ENCODE measurements at regions not wholly inside any gene's neighbourhood (a gene's known extent, or its start where the extent isn't known, plus 50 kb on each side); places are given as distances from the start of the nearest gene placed in this dataset.

GRCh38 chr6:150684161-150684560, 84.5 kb downstream of the PLEKHG1 start:
- TF ChIP-seq BHLHE40 (IDR thresholded peaks at IDR 0.05; ENCODE audit: borderline replicate concordance), result no peak
- no peak for TF ChIP-seq SP1 (IDR thresholded peaks at IDR 0.05)
- TF ChIP-seq FOXA1 (IDR thresholded peaks at IDR 0.05), result no peak
